H9 (cell line): ENCODE measurements at regions not wholly inside any gene's neighbourhood (a gene's known extent, or its start where the extent isn't known, plus 50 kb on each side); places are given as distances from the start of the nearest gene placed in this dataset.

ENCODE experiments used
- DNase-seq: peaks from one replicate; pipeline ENCODE4 v3.0.0-alpha.2; 2017
- H2AFZ ChIP-seq: one replicate; pipeline ENCODE4 v1.6.1; 2013; ENCODE audit warnings: mild to moderate bottlenecking, low read length, control low read depth, moderate library complexity
- H2AK5ac ChIP-seq: 2 replicates; pipeline ENCODE4 v1.6.1; 2013; ENCODE audit warnings: low read length, control low read depth, mixed read lengths; ENCODE audit not compliant: insufficient read length
- H2BK120ac ChIP-seq: one replicate; pipeline ENCODE4 v1.6.1; 2013; ENCODE audit warnings: low read depth, mild to moderate bottlenecking, low read length, control low read depth, inconsistent platforms; ENCODE audit not compliant: poor library complexity, severe bottlenecking
- H2BK12ac ChIP-seq: 2 replicates; pipeline ENCODE4 v1.6.1; 2013; ENCODE audit warnings: low read length, control low read depth, mixed read lengths, low read depth; ENCODE audit not compliant: insufficient read length
- H2BK15ac ChIP-seq: 2 replicates; pipeline ENCODE4 v1.6.1; 2013; ENCODE audit warnings: low read depth, low read length, control low read depth
- H2BK20ac ChIP-seq: one replicate; pipeline ENCODE4 v1.6.1; 2013; ENCODE audit warnings: low read depth, mild to moderate bottlenecking, low read length, control low read depth, inconsistent platforms; ENCODE audit not compliant: poor library complexity, severe bottlenecking
- H2BK5ac ChIP-seq: 2 replicates; pipeline ENCODE4 v1.6.1; 2013; ENCODE audit warnings: low read length, control low read depth, mixed read lengths; ENCODE audit not compliant: insufficient read length
- H3K14ac ChIP-seq: 2 replicates; pipeline ENCODE4 v1.6.1; 2013; ENCODE audit warnings: low read length, control low read depth; ENCODE audit not compliant: insufficient read depth
- H3K18ac ChIP-seq: 2 replicates; pipeline ENCODE4 v1.6.1; 2013; ENCODE audit warnings: low read depth, mild to moderate bottlenecking, mixed read lengths, low read length, control low read depth; ENCODE audit not compliant: insufficient read length
- H3K23ac ChIP-seq: 2 replicates; pipeline ENCODE4 v1.6.1; 2013; ENCODE audit warnings: low read length, control low read depth, mixed read lengths, low read depth; ENCODE audit not compliant: insufficient read length
- H3K23me2 ChIP-seq: 2 replicates; pipeline ENCODE4 v1.6.1; 2013; ENCODE audit warnings: low read depth, mild to moderate bottlenecking, mixed read lengths, low read length, control low read depth; ENCODE audit not compliant: insufficient read length, poor library complexity, severe bottlenecking
- H3K27ac ChIP-seq: 2 replicates; pipeline ENCODE4 v1.5.1; 2013; ENCODE audit warnings: low read length, control low read depth, mixed read lengths, low read depth; ENCODE audit not compliant: insufficient read length
- H3K27me3 ChIP-seq: 2 replicates; pipeline ENCODE4 v1.6.1; 2013; ENCODE audit warnings: low read length, control low read depth, inconsistent platforms; ENCODE audit not compliant: insufficient read depth
- H3K4ac ChIP-seq: 2 replicates; pipeline ENCODE4 v1.6.1; 2013; ENCODE audit warnings: low read depth, mild to moderate bottlenecking, control low read depth, inconsistent platforms, low read length, moderate library complexity
- H3K4me1 ChIP-seq: 2 replicates; pipeline ENCODE4 v1.6.1; 2013; ENCODE audit warnings: low read length, control low read depth, inconsistent platforms; ENCODE audit not compliant: insufficient read depth
- H3K4me2 ChIP-seq: 2 replicates; pipeline ENCODE4 v1.6.1; 2013; ENCODE audit warnings: low read length, control low read depth, mixed read lengths; ENCODE audit not compliant: insufficient read length, insufficient read depth
- H3K56ac ChIP-seq: 2 replicates; pipeline ENCODE4 v1.6.1; 2013; ENCODE audit warnings: low read depth, mild to moderate bottlenecking, mixed read lengths, low read length, control low read depth; ENCODE audit not compliant: insufficient read length
- H3K79me1 ChIP-seq: 2 replicates; pipeline ENCODE4 v1.6.1; 2013; ENCODE audit warnings: low read depth, mild to moderate bottlenecking, moderate library complexity, low read length, control low read depth, inconsistent platforms; ENCODE audit not compliant: insufficient read depth, poor library complexity, severe bottlenecking
- H3K79me2 ChIP-seq: 2 replicates; pipeline ENCODE4 v1.6.1; 2013; ENCODE audit warnings: low read length, control low read depth, inconsistent platforms; ENCODE audit not compliant: insufficient read depth
- H3K9ac ChIP-seq: 2 replicates; pipeline ENCODE4 v1.6.1; 2013; ENCODE audit warnings: low read length, control low read depth, mixed read lengths; ENCODE audit not compliant: insufficient read length; ENCODE audit errors: extremely low read depth
- H3K9me3 ChIP-seq: one replicate; pipeline ENCODE4 v1.6.1; 2013; ENCODE audit warnings: low read depth, low read length, inconsistent platforms; ENCODE audit not compliant: control insufficient read depth
- H3T11ph ChIP-seq: one replicate; pipeline ENCODE4 v1.6.1; 2013; ENCODE audit warnings: mild to moderate bottlenecking, low read length, control low read depth, inconsistent platforms
- H4K20me1 ChIP-seq: one replicate; pipeline ENCODE4 v1.6.1; 2013; ENCODE audit not compliant: control insufficient read depth, insufficient read length, insufficient read depth
- H4K5ac ChIP-seq: 2 replicates; pipeline ENCODE4 v1.6.1; 2013; ENCODE audit warnings: low read depth, mild to moderate bottlenecking, mixed read lengths, low read length, control low read depth; ENCODE audit not compliant: insufficient read length
- H4K8ac ChIP-seq: replicated peaks from 2 replicates; pipeline ENCODE4 v1.6.1; 2013; ENCODE audit warnings: low read length, control low read depth, mixed read lengths, low read depth; ENCODE audit not compliant: insufficient read length
- H4K91ac ChIP-seq: 2 replicates; pipeline ENCODE4 v1.6.1; 2013; ENCODE audit warnings: low read depth, mild to moderate bottlenecking, moderate library complexity, mixed read lengths, low read length, control low read depth; ENCODE audit not compliant: insufficient read length
- H3K27ac Mint-ChIP-seq, 3 experiments: 2 replicates in 2 of 3; 3 replicates in 1 of 3; pipeline ENCODE4 v1.8.0; 2020 to 2021; ENCODE audit warnings: mixed read lengths in 3 of 3, mild to moderate bottlenecking in 1 of 3, moderate library complexity in 1 of 3
- H3K27me3 Mint-ChIP-seq: 2 replicates; pipeline ENCODE4 v1.8.0; 2021; ENCODE audit warnings: low read depth, mild to moderate bottlenecking, moderate library complexity, mixed read lengths
- H3K36me3 Mint-ChIP-seq, 3 experiments: 2 replicates in 2 of 3; 3 replicates in 1 of 3; pipeline ENCODE4 v1.8.0; 2020 to 2021; ENCODE audit warnings: low read depth in 3 of 3, mixed read lengths in 3 of 3; ENCODE audit not compliant: insufficient read depth in 1 of 3
- H3K4me1 Mint-ChIP-seq, 2 experiments: 2 replicates each; pipeline ENCODE4 v1.8.0; 2020; ENCODE audit warnings: mixed read lengths in 2 of 2
- H3K4me3 Mint-ChIP-seq, 2 experiments: 2 replicates in 1 of 2; 3 replicates in 1 of 2; pipeline ENCODE4 v1.8.0; 2020 to 2021; ENCODE audit warnings: mild to moderate bottlenecking in 2 of 2, mixed read lengths in 2 of 2, moderate library complexity in 1 of 2
- H3K9me3 Mint-ChIP-seq, 2 experiments: 2 replicates in 1 of 2; 3 replicates in 1 of 2; pipeline ENCODE4 v1.8.0; 2020; ENCODE audit warnings: mild to moderate bottlenecking in 2 of 2, mixed read lengths in 2 of 2, moderate library complexity in 1 of 2
- WGBS: extraction: QIAGEN DNeasy Blood & Tissue Kit; methylation state at CpG from one replicate; pipeline ENCODE4 v1.1.7; 2013; ENCODE audit warnings: missing lambda C conversion rate, low lambda C conversion rate, mixed read lengths; ENCODE audit not compliant: insufficient read length; ENCODE audit errors: extremely low coverage; 5-methylcytosine and 5-hydroxymethylcytosine counted together
- TF ChIP-seq, protein P1 (sequence below): fragments of 200-600 bp; sonication (generic); conservative IDR thresholded peaks from 3 replicates; pipeline ENCODE4 v1.8.0; 2021; ENCODE audit warnings: antibody characterized with exemption, mild to moderate bottlenecking

DNA sequence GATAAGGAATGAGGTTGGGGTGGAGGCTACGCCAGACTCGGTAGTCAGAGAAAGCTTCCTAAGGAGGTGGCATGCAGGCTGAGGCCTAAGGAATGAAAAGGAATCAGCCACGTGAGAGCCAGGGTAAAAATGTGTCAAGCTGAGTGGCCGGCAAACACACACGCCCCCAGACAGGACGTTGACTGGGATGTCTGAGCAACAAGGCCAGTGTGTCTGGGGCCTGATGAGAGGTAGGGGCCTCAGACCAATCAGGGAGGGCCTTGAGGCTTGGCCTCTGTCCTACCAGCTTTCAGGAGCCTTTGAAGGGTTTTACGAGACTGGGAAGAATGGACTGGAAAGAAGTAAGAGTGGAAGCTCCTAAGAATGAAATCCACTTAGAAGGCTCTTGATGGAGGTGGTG lies 61.0 kb upstream of the PHACTR2 start:
- Histone ChIP-seq H3K56ac (no peak overlapping the region), H3K27ac (no peak overlapping the region), H2BK120ac (no peak overlapping the region), H2BK20ac (no peak overlapping the region), H3K23ac (no peak overlapping the region), H4K8ac (no peak overlapping the region), H2BK15ac (no peak overlapping the region), H3K79me2 (no peaks in the 10 kb centered on the region), H3K4me1 (peaks cover 2% of the 10 kb centered on the region; the same call in 1 of the 2 replicates), H3K79me1 (no peaks in the 10 kb centered on the region), H3T11ph (no peak overlapping the region), H4K20me1 (no peaks in the 10 kb centered on the region), H3K4me2 (no peak overlapping the region), H3K23me2 (no peaks in the 10 kb centered on the region), H2AK5ac (no peak overlapping the region), H3K9ac (no peak overlapping the region), H3K27me3 (no peaks in the 10 kb centered on the region), H3K14ac (no peak overlapping the region), H3K18ac (no peak overlapping the region), H2AFZ (no peak overlapping the region), H4K5ac (no peak overlapping the region), H2BK12ac (no peak overlapping the region), H4K91ac (no peak overlapping the region), H2BK5ac (no peak overlapping the region), H3K9me3 (no peaks in the 10 kb centered on the region), H3K4ac (no peak overlapping the region)
- TF ChIP-seq, protein P1, sequence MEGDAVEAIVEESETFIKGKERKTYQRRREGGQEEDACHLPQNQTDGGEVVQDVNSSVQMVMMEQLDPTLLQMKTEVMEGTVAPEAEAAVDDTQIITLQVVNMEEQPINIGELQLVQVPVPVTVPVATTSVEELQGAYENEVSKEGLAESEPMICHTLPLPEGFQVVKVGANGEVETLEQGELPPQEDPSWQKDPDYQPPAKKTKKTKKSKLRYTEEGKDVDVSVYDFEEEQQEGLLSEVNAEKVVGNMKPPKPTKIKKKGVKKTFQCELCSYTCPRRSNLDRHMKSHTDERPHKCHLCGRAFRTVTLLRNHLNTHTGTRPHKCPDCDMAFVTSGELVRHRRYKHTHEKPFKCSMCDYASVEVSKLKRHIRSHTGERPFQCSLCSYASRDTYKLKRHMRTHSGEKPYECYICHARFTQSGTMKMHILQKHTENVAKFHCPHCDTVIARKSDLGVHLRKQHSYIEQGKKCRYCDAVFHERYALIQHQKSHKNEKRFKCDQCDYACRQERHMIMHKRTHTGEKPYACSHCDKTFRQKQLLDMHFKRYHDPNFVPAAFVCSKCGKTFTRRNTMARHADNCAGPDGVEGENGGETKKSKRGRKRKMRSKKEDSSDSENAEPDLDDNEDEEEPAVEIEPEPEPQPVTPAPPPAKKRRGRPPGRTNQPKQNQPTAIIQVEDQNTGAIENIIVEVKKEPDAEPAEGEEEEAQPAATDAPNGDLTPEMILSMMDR: no peak
- Mint-ChIP-seq H3K9me3 (no peaks in the 10 kb centered on the region), H3K4me3 (no peak overlapping the region), H3K27me3 (peaks cover 2% of the 10 kb centered on the region; the same call in 1 of the 2 replicates), H3K36me3 (no peaks in the 10 kb centered on the region), H3K4me1 (peaks cover 6 to 7% of the 10 kb centered on the region in 2 experiments; a peak in 2 of 4 replicates), H3K27ac (peak overlapping the region in 1 of 3 experiments; percentile 11; a peak in 1 of 7 replicates)
- DNase-seq: no peak
- no CpG with 5 or more reads among the region's 7 CpGs for WGBS
